HG03378 (cell line): ENCODE measurements at regions not wholly inside any gene's neighbourhood (a gene's known extent, or its start where the extent isn't known, plus 50 kb on each side); places are given as distances from the start of the nearest gene placed in this dataset.
"Not testable (repeated sequence)": the region's sequence is repeated elsewhere in the genome, so short reads cannot be mapped to it uniquely, and the experiment has no call there.

ENCODE experiments used
- ATAC-seq: cut with Tn5 transposase; IDR thresholded peaks from one replicate; pipeline ENCODE4 v1.9.1; 2021; ENCODE audit warnings: mild to moderate bottlenecking, moderate library complexity; ENCODE audit not compliant: unreplicated experiment

GRCh38 chr12:63040526-63041220 lies 105.7 kb upstream of the PPM1H start:
- ATAC-seq, result no peak

DNA sequence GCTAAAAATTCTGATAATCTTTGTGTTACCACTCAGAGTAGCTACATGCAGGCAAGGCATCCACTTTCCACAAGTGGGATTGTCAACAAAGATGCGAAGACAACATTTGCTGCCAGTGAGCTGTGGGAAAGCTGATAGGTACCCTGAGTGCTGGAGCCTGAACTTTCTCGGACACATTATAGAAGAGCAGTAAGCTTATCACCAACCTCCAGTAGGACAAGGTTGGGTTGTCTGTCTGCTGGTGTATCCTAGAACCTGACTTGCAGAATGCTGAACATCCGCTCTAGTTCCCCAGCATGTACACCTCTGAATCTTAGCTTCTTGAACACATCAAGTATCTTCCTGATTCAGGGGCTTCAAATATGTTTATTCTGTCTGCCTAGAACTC lies 103.8 kb upstream of the PPM1H start:
- ATAC-seq, result no peak

DNA sequence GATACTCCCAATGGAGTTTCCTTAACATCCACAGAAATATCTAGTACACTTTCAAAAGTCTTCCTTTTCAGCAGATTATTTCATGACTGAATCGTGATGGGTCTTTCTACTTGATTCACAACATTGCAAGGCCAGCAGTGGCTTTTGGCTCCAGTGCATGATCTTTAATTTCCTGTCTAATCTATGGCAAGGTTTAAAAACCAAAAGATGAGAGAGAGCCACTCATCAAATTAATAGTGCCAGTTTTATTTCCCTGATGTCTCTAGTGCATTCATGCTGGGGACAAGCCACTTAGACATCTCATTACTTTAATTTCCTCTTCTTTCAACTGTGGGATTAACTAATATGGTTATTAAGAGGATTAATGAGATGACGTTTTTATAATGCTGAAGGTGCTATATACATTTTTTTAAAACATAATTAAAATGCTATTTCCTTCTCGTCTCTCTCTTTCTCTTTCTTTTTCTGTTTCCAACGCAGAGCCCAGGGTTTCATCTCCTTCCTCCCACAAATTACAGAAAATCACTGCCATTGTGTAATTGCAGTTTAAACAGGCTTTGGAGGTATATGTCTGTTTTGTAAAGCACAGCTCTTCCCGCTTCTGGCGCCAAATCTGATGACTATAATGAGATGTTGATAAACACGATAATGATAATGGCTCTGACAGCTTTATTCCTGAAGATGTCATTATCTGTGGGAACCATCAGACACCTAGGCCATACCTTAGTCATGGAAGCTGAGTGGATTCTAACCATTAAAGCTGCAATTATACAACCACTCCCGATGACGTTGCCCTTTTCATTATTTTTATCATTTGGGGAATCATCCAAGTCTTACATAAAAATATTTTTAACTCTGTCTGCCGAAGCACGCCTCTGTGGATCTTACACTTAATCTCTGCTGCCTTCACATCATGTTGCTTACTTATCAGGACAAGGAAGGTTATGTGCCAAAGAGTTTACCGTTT lies 103.1 kb upstream of the PPM1H start:
- no peak for ATAC-seq

DNA sequence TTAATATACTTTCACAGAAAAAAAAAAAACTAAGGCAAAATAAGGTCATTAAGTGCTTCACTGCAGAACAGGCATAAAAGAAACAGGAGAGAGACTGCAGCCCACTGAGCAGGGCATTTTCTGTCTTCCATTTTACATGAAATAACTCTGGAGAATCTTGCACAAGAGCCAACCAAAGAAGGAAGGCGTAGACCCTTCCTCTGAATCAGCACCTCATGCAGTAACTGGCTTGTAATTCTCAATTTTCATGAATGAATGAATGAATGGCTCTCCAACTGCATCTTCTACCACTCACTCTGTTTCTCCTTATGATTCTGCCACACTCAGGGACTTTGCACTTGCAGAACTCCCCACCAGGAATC lies 102.0 kb upstream of the PPM1H start:
- no peak for ATAC-seq

DNA sequence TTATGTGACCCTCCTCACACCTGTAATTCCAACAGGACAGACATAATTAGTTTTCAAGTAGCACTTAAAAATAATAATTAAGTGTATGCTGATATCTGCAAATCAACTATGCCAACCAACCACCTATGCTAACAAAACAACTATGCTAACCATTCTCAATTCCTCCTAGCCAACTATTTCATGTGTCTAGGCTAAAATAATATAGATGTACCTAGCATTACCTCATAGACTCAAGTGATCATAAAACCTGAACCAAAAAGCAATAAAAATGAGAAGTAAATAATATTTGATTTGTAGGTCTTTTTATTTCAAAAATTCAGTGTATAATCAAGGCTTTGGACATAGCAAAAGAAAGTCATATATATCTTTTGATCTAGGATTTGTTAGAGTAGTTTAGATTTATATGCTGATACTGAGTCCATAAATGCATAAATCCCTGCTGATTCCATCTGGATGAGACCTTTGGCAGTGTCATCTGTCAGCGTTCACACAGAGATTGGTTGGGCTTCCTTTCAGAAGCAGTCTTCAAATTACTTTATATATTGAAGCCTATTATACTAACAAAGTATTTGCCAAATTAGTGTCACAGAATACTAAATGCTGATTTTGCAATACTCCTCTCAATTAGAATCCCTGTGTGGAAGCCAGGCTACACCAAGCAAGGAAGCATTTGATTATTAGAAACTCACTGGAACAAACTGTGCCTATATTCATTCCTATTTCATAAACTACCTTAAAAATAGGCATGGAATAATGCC lies 101.4 kb upstream of the PPM1H start:
- no peak for ATAC-seq

- no peak for ATAC-seq
These were observed 99.7 kb upstream of the PPM1H start for GRCh38 chr12:63034601-63035000.

DNA sequence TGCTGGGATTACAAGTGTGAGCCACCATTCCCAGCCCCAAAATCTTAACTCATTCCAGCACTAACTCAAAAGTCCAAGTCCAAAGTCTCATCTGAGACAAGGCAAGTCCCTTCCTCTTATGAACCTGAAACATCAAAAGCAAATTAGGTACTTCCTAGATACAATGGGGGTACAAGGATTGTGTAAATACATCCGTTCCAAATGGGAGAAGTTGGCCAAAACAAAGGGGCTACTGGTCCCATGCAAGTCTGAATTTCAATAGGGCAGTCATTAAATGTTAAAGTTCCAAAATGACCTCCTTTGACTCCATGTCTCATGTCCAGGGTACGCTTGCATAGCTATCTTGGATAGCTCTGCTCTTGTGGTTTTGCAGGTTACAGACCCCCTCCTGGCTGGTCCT lies 94.7 kb upstream of the PPM1H start:
- ATAC-seq, result no peak

DNA sequence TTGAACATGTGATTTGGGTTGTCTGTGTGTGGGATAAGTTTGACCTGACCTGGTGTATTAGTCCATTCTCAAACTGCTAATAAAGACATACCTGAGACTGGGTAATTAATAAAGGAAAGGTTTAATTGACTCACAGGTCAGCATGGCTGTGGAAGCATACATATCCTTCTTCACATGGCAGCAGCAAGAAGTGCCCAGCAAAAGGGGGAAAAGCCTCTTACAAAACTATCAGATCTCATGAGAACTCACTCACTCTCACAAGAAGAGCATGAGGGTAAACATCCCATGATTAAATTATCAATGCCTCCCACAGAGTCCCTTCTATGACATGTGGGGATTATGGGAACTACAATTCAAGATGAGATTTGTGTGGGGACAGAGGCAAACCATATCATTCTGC lies 94.0 kb upstream of the PPM1H start:
- ATAC-seq, result no peak

- no peak for ATAC-seq
These were observed 90.2 kb upstream of the PPM1H start for GRCh38 chr12:63025116-63025515.

DNA sequence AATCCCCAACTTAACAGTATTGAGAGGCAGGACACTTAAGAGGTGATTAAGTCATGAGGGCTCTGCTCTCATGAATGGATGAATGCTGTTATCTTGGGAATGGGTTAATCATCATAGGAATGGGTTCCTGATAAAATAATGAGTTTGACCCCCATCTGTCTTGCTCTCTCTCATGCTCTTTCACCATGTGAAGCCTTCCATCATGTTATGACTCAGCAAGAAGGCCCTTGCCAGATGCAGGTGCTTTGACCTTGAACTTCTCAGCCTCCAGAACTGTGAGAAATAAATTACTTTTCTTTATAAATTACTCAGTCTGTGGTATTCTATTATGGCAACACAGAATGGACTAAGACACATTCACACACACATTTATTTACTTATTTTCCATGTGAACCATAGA lies 89.0 kb upstream of the PPM1H start:
- ATAC-seq, result no peak

DNA sequence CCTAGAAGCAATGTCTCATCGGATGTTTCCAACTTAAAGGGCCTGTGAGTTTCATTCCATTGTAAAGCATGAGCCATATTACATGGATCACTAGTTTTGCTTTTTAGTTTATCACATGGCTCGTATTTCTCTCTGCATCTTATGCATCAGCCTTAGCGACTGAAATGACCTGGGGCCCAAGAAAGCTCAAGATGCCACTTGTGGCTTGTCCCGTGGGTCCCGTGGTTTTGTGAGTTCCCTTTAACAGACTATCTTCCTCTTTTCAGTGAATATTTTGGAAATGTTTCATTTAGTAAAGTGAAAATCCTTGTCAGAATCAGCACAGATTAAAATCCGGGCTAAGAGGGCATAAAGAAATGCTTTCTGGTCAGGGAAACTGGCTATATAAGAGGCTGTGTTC lies 86.2 kb upstream of the PPM1H start:
- no peak for ATAC-seq

GRCh38 chr12:63020269-63020668 lies 85.3 kb upstream of the PPM1H start:
- no peak for ATAC-seq

- no peak for ATAC-seq
These were observed 83.3 kb upstream of the PPM1H start for GRCh38 chr12:63018273-63018672.

GRCh38 chr12:63013302-63013701 lies 78.4 kb upstream of the PPM1H start:
- no peak for ATAC-seq

DNA sequence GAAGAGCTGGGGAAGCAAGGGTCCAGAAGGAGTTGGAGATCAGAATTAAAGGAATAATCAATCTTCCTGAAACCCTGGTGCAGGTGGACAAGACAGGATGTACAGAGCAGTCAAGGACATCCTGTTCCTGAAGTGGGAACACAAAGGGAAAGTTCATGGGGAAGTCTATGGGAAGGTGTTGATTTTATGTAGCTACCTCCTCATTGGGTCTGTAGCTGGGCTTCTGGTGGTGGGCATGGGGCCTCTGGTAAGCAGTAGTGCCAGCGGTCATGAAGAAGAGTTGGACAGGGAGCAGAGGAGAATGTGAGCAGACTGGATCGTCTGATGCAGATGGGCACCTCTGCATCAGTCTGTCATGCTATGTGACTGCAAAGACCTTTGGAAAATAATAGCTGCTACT lies 75.7 kb upstream of the PPM1H start:
- no peak for ATAC-seq

DNA sequence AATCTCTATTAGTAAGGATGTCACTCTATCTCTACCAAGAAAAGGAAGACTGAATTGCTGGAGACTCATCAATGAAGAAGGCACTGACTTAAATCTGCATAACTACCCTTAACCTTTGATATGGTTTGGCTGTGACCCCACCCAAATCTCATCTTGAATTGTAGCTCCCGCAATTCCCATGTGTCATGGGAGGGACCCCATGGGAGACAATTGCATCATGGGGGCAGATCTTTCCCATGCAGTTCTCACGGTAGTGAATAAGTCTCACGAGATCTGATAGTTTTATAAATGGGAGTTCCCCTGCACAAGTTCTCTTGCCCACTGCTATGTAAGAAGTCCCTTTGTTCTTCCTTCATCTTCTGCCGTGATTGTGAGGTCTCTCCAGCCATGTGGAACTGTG lies 73.4 kb upstream of the PPM1H start:
- ATAC-seq, result no peak

DNA sequence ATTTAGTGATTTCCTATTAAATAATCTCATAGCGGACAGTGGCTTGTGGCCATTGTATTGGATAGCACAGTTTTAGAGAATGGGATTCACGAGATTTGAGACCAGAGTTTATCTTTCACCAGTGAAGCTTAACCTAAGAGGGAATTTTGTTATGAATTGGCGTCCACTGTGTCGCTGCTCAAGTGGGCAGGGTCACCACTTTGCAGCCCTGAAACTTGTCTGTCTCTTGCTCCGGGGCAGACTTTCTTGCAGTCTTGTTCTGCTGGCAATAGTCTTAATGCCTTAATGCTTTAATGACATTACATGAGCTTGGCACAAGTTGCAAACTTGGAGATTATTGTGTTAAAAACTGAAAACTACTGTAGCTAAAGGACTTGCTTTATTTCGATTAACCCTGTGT lies 72.8 kb upstream of the PPM1H start:
- no peak for ATAC-seq

GRCh38 chr12:63006536-63006935 lies 71.6 kb upstream of the PPM1H start:
- no peak for ATAC-seq

- ATAC-seq, result no peak
These were observed 70.4 kb upstream of the PPM1H start for GRCh38 chr12:63005382-63005781.

DNA sequence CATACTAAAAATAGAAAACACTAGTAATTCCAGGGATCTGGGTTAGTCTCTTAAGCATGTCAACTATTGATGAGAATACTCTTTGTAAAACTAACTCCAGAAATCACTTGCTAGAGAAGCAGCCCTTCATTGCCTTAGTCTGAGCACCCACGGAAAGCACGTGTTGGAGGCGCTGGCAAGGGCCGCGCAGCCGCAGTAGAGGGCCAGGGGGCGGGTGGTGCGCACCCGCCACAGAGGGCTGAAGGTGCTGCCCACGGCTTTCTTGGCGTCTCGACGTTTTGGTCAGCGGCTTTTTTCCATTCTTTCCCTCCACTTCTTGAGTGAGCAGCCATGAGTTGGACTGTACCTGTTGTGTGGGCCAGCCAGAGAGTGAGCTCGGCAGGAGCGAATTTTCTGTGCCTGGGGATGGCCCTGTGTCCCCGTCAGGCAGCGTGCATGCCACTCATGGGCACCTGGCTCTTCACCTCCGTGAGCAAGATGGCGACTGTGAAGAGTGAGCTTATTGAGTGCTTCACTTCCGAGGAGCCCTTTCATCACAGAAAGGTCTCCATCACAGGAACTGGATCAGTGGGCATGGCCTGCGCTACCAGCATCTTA lies 68.4 kb upstream of the PPM1H start:
- ATAC-seq, result no peak

DNA sequence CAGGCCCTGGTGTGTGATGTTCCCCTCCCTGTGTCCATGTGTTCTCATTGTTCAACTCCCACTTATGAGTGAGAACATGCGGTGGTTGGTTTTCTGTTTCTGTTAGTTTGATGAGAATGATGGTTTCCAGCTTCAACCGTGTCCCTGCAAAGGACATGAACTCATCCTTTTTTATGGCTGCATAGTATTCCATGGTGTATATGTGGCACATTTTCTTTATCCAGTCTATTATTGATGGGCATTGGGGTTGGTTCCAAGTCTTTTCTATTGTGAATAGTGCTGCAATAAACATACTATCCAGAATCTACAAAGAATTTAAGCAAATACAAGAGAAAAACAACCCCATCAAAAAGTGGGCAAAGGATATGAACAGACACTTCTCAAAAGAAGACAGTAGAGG lies 67.1 kb upstream of the PPM1H start:
- not testable (repeated sequence) for ATAC-seq
